ENCODE measurements at regions not wholly inside any gene's neighbourhood (a gene's known extent, or its start where the extent isn't known, plus 50 kb on each side); places are given as distances from the start of the nearest gene placed in this dataset.

DNA sequence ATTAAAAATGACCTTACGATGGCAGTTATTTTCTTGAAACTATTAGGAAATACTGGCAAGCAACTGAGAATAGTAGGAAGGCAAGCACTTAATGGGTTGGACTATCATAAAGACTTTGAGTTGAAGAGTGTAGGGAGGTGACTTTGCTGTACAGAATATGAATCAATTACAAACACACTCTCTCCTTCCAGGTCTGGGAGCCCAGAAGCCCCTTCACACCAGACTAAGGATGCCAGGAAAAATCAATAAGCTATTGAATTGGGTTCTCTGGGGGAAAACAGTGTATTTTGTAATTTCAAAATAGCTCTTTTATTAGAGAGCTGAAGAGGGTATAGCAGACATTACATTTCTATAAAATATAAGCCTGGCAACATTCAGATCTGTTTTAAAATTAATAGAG lies 736.4 kb downstream of the NOVA1 start:
- Histone ChIP-seq H3K4me3 (replicated peaks; ENCODE audit: insufficient read depth, low read length) (no peak overlapping the region), H3K27me3 (ENCODE audit: insufficient read depth, poor library complexity, severe bottlenecking) (no peaks in the 10 kb centered on the region), H3K27ac (replicated peaks) (no peak overlapping the region)
- DNase-seq (ENCODE audit: low read depth in 1 of 2, low spot score in 1 of 2): no peak
- TF ChIP-seq, protein P1, sequence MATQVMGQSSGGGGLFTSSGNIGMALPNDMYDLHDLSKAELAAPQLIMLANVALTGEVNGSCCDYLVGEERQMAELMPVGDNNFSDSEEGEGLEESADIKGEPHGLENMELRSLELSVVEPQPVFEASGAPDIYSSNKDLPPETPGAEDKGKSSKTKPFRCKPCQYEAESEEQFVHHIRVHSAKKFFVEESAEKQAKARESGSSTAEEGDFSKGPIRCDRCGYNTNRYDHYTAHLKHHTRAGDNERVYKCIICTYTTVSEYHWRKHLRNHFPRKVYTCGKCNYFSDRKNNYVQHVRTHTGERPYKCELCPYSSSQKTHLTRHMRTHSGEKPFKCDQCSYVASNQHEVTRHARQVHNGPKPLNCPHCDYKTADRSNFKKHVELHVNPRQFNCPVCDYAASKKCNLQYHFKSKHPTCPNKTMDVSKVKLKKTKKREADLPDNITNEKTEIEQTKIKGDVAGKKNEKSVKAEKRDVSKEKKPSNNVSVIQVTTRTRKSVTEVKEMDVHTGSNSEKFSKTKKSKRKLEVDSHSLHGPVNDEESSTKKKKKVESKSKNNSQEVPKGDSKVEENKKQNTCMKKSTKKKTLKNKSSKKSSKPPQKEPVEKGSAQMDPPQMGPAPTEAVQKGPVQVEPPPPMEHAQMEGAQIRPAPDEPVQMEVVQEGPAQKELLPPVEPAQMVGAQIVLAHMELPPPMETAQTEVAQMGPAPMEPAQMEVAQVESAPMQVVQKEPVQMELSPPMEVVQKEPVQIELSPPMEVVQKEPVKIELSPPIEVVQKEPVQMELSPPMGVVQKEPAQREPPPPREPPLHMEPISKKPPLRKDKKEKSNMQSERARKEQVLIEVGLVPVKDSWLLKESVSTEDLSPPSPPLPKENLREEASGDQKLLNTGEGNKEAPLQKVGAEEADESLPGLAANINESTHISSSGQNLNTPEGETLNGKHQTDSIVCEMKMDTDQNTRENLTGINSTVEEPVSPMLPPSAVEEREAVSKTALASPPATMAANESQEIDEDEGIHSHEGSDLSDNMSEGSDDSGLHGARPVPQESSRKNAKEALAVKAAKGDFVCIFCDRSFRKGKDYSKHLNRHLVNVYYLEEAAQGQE (IDR thresholded peaks at IDR 0.05; ENCODE audit: insufficient replicate concordance, low read depth): no peak
- TF ChIP-seq SPI1 (IDR thresholded peaks at IDR 0.05; ENCODE audit: borderline replicate concordance, low read depth) (no peak), POLR2AphosphoS5 (IDR thresholded peaks at IDR 0.05; ENCODE audit: low read depth) (no peak), GABPA (IDR thresholded peaks at IDR 0.05; ENCODE audit: low read depth) (no peak)
- TF ChIP-seq, protein P2, sequence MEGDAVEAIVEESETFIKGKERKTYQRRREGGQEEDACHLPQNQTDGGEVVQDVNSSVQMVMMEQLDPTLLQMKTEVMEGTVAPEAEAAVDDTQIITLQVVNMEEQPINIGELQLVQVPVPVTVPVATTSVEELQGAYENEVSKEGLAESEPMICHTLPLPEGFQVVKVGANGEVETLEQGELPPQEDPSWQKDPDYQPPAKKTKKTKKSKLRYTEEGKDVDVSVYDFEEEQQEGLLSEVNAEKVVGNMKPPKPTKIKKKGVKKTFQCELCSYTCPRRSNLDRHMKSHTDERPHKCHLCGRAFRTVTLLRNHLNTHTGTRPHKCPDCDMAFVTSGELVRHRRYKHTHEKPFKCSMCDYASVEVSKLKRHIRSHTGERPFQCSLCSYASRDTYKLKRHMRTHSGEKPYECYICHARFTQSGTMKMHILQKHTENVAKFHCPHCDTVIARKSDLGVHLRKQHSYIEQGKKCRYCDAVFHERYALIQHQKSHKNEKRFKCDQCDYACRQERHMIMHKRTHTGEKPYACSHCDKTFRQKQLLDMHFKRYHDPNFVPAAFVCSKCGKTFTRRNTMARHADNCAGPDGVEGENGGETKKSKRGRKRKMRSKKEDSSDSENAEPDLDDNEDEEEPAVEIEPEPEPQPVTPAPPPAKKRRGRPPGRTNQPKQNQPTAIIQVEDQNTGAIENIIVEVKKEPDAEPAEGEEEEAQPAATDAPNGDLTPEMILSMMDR (IDR thresholded peaks at IDR 0.05; ENCODE audit: insufficient read depth, low read length): no peak

DNA sequence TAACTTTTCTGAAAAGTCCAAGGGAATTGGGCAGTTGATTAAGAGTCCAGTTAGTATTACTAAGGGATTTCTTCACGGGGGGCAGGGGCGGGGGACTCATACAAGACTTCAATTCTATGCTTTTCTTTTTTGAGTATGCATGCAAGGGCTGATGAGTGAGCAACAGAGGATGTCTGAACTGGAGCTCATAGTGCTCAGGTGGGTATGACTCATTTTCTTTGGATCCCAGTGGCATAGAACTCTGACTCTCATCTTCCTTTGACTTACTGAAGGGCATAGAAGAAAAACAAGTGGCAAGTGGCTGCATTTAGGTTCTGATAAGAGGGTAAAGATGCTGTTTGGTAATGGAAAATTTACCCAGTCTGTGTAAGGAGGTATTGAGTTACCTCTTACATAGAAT lies 749.2 kb downstream of the NOVA1 start:
- DNase-seq (ENCODE audit: low read depth in 1 of 2, low spot score in 1 of 2): no peak
- TF ChIP-seq, protein P1 (IDR thresholded peaks at IDR 0.05; ENCODE audit: insufficient replicate concordance, low read depth): no peak
- TF ChIP-seq, protein P2 (IDR thresholded peaks at IDR 0.05; ENCODE audit: insufficient read depth, low read length): no peak
- TF ChIP-seq SPI1 (IDR thresholded peaks at IDR 0.05; ENCODE audit: borderline replicate concordance, low read depth): no peak
- no peak for TF ChIP-seq GABPA (IDR thresholded peaks at IDR 0.05; ENCODE audit: low read depth)
- TF ChIP-seq POLR2AphosphoS5 (IDR thresholded peaks at IDR 0.05; ENCODE audit: low read depth): no peak
- Histone ChIP-seq H3K4me3 (replicated peaks; ENCODE audit: insufficient read depth, low read length) (no peak overlapping the region), H3K27ac (replicated peaks) (no peak overlapping the region), H3K27me3 (ENCODE audit: insufficient read depth, poor library complexity, severe bottlenecking) (no peaks in the 10 kb centered on the region)

DNA sequence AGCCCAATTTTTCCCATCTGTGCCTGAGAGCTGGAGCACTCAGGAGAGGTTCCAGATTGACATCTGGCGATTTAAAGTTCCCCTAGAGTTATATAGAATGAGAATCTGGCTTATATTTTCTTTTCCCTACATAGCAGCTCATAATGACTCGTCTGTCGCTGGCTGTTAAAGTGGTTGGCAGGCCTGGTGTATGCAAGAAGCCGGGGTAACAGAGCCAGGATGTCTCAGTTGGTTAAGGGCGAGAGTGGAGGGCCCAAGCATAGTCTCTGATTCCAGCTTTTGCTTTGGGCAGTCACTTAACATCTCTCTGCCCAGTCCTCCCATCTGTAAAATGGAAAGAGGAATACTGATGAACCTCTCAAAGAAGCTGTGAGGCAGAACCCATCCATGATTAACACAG lies 751.6 kb downstream of the NOVA1 start:
- TF ChIP-seq, protein P1 (IDR thresholded peaks at IDR 0.05; ENCODE audit: insufficient replicate concordance, low read depth): no peak
- TF ChIP-seq SPI1 (IDR thresholded peaks at IDR 0.05; ENCODE audit: borderline replicate concordance, low read depth): no peak
- TF ChIP-seq, protein P2 (IDR thresholded peaks at IDR 0.05; ENCODE audit: insufficient read depth, low read length): no peak
- no peak for TF ChIP-seq GABPA (IDR thresholded peaks at IDR 0.05; ENCODE audit: low read depth)
- TF ChIP-seq POLR2AphosphoS5 (IDR thresholded peaks at IDR 0.05; ENCODE audit: low read depth): no peak
- Histone ChIP-seq H3K4me3 (replicated peaks; ENCODE audit: insufficient read depth, low read length) (no peak overlapping the region), H3K27me3 (ENCODE audit: insufficient read depth, poor library complexity, severe bottlenecking) (no peaks in the 10 kb centered on the region), H3K27ac (replicated peaks) (no peak overlapping the region)
- DNase-seq (ENCODE audit: low read depth in 1 of 2, low spot score in 1 of 2): no peak
